Suprapubic skin (tissue), 4 donors: ENCODE measurements at regions not wholly inside any gene's neighbourhood (a gene's known extent, or its start where the extent isn't known, plus 50 kb on each side); places are given as distances from the start of the nearest gene placed in this dataset.

Experiments
- EP300 ChIP-seq: sonication (generic); formaldehyde crosslinking; IDR thresholded peaks from one replicate; pipeline ENCODE4 v1.6.1; 2017; ENCODE audit warnings: antibody characterized with exemption
- POLR2A ChIP-seq, 2 donors: fragments of 450-650 bp; IDR thresholded peaks; one replicate each; pipeline ENCODE4 v1.6.1; 2017; ENCODE audit warnings: antibody characterized with exemption in 2 of 2, mild to moderate bottlenecking in 2 of 2, moderate library complexity in 2 of 2
- POLR2AphosphoS5 ChIP-seq, 3 donors: sonication (generic); formaldehyde crosslinking; IDR thresholded peaks; one replicate each; pipeline ENCODE4 v1.6.1; 2017; ENCODE audit warnings: antibody characterized with exemption in 3 of 3
- TF ChIP-seq, protein P1 (sequence below), 2 donors: fragments of 200-600 bp in 1 of 2; fragments of 450-650 bp in 1 of 2; sonication (generic) in 1 of 2; IDR thresholded peaks; one replicate each; pipeline ENCODE4 v1.5.1; 2016 to 2019; ENCODE audit warnings: antibody characterized with exemption in 2 of 2, mild to moderate bottlenecking in 1 of 2, moderate library complexity in 1 of 2

DNA sequence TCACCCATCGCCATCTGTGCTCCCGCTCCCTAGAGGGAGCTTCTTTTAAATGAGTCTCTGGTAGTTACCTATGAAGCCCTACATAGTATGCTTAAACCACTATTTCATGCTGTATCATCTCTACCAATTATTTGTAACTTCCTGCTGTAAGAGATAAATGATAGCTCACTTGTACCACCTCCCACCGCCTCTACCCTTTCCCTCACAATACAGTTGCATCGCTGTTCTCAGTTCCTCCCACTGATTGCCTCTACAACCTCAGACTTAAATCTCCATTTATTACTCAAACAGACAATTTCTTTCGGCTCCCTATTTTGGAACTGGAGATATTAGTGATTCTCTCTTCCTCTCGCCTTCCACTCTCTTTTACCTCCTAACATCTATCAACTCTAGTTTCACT is 222.9 kb upstream of the ZC3H12C start:
- TF ChIP-seq, protein P1, sequence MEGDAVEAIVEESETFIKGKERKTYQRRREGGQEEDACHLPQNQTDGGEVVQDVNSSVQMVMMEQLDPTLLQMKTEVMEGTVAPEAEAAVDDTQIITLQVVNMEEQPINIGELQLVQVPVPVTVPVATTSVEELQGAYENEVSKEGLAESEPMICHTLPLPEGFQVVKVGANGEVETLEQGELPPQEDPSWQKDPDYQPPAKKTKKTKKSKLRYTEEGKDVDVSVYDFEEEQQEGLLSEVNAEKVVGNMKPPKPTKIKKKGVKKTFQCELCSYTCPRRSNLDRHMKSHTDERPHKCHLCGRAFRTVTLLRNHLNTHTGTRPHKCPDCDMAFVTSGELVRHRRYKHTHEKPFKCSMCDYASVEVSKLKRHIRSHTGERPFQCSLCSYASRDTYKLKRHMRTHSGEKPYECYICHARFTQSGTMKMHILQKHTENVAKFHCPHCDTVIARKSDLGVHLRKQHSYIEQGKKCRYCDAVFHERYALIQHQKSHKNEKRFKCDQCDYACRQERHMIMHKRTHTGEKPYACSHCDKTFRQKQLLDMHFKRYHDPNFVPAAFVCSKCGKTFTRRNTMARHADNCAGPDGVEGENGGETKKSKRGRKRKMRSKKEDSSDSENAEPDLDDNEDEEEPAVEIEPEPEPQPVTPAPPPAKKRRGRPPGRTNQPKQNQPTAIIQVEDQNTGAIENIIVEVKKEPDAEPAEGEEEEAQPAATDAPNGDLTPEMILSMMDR (IDR thresholded peaks at IDR 0.05), result no peak
- TF ChIP-seq POLR2A (IDR thresholded peaks at IDR 0.05), result no peak
- TF ChIP-seq POLR2AphosphoS5 (IDR thresholded peaks at IDR 0.05), result no peak
- TF ChIP-seq EP300, result no peak
